ENCODE measurements at regions not wholly inside any gene's neighbourhood (a gene's known extent, or its start where the extent isn't known, plus 50 kb on each side); places are given as distances from the start of the nearest gene placed in this dataset.

GRCh38 chr6:113394216-113394615 lies 462.9 kb upstream of the MARCKS start:
- FAIRE-seq = no peak

- no peak for FAIRE-seq
Measured at GRCh38 chr6:113394729-113395128, 462.4 kb upstream of the MARCKS start.

GRCh38 chr6:113396730-113397129 lies 460.4 kb upstream of the MARCKS start:
- FAIRE-seq = no peak

GRCh38 chr6:113397236-113397635 lies 459.9 kb upstream of the MARCKS start:
- FAIRE-seq = no peak

GRCh38 chr6:113401231-113401630 lies 455.9 kb upstream of the MARCKS start:
- no peak for FAIRE-seq

- no peak for FAIRE-seq
Measured at GRCh38 chr6:113402544-113402943, 454.6 kb upstream of the MARCKS start.

- no peak for FAIRE-seq
Measured at GRCh38 chr6:113403966-113404595, 453.1 kb upstream of the MARCKS start.

GRCh38 chr6:113405326-113406047 lies 451.7 kb upstream of the MARCKS start:
- no peak for FAIRE-seq

- FAIRE-seq = no peak
Measured at GRCh38 chr6:113406048-113406695, 451.0 kb upstream of the MARCKS start.

GRCh38 chr6:113411011-113411410 lies 446.1 kb upstream of the MARCKS start:
- no peak for FAIRE-seq

GRCh38 chr6:113412589-113413357 lies 444.4 kb upstream of the MARCKS start:
- peak; percentile 98 for FAIRE-seq

- peak; percentile 86 for FAIRE-seq
Measured at GRCh38 chr6:113414511-113414910, 442.6 kb upstream of the MARCKS start.

GRCh38 chr6:113416170-113416569 lies 441.0 kb upstream of the MARCKS start:
- no peak for FAIRE-seq

GRCh38 chr6:113420290-113420689 lies 436.9 kb upstream of the MARCKS start:
- no peak for FAIRE-seq

GRCh38 chr6:113421997-113422396 lies 435.1 kb upstream of the MARCKS start:
- FAIRE-seq = no peak

GRCh38 chr6:113423956-113424355 lies 433.2 kb upstream of the MARCKS start:
- no peak for FAIRE-seq

GRCh38 chr6:113425977-113426660 lies 431.0 kb upstream of the MARCKS start:
- no peak for FAIRE-seq

- no peak for FAIRE-seq
Measured at GRCh38 chr6:113427617-113428016, 429.5 kb upstream of the MARCKS start.

GRCh38 chr6:113428702-113429101 lies 428.4 kb upstream of the MARCKS start:
- no peak for FAIRE-seq

- no peak for FAIRE-seq
Measured at GRCh38 chr6:113432521-113433334, 424.4 kb upstream of the MARCKS start.

GRCh38 chr6:113433335-113433991 lies 423.7 kb upstream of the MARCKS start:
- FAIRE-seq = no peak

Data from islet of Langerhans (tissue), 1 donor.